ENCODE measurements at regions not wholly inside any gene's neighbourhood (a gene's known extent, or its start where the extent isn't known, plus 50 kb on each side); places are given as distances from the start of the nearest gene placed in this dataset.
"Not testable (repeated sequence)": the region's sequence is repeated elsewhere in the genome, so short reads cannot be mapped to it uniquely, and the experiment has no call there.

GRCh38 chrX:14351611-14352303 is 177.6 kb upstream of the GLRA2 start:
- DNase-seq = no peak

DNA sequence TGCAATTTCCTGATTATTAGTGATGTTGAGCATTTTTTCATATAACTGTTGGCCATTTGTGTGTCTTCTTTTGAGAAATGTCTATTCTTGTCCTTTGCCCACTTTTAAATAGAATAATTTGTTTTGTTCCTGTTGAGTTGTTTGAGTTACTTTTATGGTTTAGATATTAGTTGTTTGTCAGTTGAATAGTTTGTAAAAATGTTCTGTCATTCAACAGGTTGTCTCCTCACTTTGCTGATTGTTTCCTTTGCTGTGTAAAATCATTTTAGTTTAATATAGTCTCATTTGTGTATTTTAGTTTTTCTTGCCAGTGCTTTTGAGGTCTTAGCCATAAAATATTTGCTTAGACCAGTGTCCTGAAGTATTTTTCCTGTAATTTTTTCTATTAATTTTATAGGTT is 181.8 kb upstream of the GLRA2 start:
- DNase-seq = no peak

- no peak for DNase-seq
These were observed 185.0 kb upstream of the GLRA2 start for GRCh38 chrX:14344172-14344940.

DNA sequence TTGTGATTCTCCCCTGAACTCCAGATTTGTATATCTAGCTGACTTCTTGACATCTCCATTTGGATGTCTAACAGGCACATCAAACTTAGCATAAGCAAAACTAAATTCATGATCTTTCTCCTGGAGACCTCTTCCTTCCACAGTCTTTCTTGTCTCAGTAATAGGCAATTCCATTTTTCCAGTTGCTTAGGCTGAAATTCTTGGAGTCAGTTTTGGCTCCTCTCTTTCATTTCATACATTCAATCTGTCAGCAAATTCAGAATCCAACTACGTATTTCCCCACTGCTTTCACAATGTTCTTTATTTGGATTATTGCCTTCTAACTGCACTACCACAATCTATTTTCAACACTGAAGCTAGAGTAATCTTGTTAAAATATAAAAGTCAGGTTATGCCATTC is 219.9 kb upstream of the GLRA2 start:
- DNase-seq = no peak

- not testable (repeated sequence) for DNase-seq
These were observed 220.4 kb upstream of the GLRA2 start for GRCh38 chrX:14308976-14309375.

DNA sequence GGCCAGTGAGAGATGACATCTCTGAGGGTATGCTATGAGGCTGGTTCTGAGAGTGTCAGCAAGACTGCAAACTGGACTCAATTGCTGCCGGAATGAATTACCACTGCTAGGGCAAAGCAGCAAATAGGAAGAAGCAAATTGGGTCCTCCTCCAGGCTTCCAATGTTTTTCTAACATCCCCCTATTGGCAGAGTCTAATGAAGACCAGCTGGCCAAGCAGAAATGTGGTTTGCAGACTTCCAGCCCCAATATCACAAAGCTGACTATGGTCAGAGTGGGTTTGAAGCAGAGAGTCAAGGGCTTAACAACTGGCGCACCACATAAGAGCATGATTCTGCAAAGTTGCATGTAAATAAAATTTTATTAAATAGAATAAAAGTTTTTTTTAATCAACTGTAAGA is 225.4 kb upstream of the GLRA2 start:
- DNase-seq = no peak

- DNase-seq = not testable (repeated sequence)
These were observed 226.8 kb upstream of the GLRA2 start for GRCh38 chrX:14302561-14302960.

DNA sequence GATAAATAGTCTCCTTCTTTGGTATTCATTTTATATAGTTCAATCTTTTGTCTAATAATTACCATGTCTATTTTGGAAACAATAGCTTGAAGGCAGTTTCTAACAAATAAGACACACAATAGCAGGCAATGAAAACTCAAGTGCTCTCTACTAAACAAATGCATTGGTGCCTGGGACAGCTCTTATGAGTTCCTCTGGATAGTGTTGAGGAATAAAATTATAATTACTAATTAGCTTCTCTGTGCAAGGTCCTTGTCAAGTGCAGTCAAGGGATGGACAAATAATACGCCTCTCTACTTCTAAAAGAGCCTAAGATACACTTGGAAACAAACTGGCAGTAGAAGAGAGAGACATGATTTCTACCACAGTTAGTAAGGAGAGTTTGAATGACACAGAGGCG is 229.0 kb upstream of the GLRA2 start:
- no peak for DNase-seq

DNA sequence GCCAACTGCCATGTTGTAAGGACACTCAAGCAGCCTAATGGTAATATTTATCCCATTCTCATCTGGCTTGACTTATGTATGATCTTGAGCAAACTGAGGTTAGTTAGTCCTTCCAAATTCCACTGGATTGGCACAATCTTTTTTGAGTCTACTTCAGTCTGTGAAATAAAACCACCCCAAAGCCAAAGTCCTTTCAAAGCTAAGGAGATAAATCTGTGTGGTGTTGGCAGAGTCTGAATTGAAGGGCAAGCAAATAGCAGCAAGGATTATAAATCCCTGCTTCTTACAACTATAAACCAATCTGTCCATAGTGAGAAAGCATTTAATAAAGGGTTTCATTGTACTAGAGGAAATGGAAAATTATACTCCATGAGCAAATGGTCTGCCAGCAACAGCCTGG is 233.9 kb upstream of the GLRA2 start:
- DNase-seq = no peak

DNA sequence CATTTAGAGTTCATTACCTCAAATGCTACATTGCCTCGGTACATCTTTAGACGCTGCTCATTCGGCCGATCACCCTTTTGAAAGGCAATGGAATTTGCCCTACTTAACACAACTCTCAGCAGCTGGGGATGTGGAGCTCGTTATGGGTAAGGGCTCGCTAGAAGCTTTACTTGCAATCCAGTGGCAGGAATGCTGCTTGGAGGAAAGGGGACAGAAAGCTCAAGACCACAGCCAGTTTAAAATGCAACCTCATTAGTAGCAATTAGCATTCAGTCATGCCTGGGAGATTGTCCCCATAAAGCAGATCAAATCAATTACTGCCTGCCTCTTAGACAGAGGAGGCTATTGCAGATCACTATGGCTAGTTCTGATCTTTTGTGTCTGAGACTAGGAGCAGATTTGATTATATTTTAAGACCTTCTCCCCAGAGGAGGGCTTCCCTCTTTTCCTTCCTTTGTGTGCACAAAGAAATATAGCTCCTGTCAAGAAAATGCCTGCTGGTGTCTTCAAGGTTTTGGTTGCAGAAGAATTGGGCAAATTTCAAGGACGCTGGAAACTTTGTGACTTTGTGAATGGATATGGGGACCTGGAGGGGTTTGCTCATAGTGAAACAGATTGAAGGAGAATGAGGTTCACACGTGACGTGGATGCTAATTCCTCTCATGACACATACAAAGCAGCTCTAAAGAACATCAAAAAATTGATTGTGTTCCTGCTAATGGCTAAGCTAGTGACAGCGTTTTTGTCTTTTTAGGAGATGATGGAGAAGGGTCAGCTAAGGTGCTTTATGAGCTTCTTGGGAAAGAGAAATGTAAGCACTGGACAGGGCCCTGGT is 237.5 kb upstream of the GLRA2 start:
- DNase-seq = no peak

DNA sequence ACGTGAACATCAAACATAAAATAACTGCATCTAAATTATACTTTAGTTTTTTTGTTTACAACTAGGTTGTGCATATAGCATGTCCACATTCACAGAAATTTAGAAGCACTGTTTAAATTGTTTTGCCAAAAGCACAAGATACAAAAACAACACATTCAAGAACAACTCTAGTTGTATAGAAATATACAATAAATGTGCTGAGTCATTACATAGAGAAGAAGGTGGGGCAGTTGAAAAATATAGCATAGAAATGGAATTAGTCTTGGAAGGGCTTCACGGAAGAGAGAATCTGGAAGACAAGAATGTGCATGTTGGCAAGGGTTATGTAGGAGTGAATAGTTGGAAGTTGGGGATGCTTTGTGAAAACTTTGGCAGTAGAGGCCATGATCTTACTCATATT is 239.0 kb upstream of the GLRA2 start:
- no peak for DNase-seq

DNA sequence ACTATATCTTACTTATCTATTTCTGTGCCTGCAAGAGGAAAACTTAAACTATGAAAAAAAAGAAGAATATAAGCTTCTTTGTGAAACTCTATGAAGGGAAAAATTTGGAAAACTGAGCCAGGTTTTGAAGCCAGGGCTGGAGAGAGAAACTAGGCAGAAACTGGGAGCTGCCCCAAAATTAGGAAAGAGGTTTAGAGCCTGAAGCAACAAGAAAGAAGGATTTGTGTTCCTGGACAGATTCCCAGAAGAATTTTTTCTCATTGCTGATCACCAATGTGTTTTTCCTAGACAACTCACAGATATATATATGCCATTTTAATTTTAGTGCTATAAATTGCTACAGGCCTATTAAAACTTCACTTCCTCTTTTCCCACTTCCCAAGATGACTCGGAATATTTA is 245.0 kb upstream of the GEMIN8 start:
- DNase-seq = no peak

DNA sequence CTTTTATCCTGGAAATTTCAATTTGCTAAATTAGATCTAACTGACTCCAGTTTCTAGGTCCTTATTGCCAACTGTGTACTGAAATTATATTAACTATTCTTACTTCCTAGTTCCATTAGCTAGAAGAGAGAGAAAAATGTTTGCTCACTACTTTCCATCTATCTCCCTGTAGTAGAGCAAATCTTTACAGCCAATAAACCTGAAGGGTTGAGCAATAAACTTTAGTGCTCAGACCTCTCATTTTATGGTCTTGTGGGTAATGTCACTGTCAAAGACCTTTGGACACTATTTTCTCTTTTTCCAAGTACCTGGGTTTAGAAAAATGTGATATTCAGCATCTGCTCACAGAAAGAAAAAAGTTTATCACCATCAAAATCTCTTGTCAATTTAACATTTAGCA is 237.5 kb upstream of the GEMIN8 start:
- no peak for DNase-seq

DNA sequence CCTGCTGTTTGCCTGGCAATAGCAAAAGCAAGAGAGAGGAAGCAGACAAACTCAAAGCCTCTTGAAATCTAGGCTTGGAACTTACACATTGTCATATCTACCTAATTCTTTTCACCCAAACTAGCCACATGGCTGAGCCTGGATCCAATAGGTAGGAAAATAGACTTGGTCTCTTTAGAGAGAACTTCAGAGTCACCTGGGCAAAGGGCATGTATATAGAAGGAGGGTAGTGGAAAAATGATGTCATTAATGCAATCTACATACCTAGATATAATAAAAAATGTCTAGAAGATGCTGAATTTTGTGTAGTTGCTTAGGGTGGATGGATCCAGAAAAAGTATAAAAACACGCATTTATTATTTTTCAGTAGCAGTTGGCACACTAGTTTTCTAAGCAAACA is 237.0 kb upstream of the GEMIN8 start:
- DNase-seq = no peak

- no peak for DNase-seq
These were observed 214.1 kb upstream of the GEMIN8 start for GRCh38 chrX:14243823-14244222.

GRCh38 chrX:14235004-14235403 is 205.3 kb upstream of the GEMIN8 start:
- DNase-seq = no peak

- no peak for DNase-seq
These were observed 203.0 kb upstream of the GEMIN8 start for GRCh38 chrX:14232688-14233087.

DNA sequence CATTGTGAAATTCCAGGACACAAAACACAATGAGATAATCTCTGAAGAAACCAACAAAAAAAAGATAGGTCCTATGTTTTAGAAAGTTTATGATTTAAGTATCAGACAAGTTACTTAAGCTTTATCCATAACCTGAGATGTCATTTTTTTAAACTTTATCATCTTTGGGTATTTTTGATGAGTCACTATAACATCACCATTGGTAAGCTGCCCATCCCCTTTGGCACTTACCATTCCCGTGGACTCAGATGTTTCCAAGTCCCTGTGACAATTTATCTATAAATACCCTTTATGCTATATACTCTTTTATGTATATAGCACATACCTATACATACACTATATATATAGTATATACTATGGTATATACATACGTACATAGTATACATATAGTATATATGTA is 198.9 kb upstream of the GEMIN8 start:
- no peak for DNase-seq

DNA sequence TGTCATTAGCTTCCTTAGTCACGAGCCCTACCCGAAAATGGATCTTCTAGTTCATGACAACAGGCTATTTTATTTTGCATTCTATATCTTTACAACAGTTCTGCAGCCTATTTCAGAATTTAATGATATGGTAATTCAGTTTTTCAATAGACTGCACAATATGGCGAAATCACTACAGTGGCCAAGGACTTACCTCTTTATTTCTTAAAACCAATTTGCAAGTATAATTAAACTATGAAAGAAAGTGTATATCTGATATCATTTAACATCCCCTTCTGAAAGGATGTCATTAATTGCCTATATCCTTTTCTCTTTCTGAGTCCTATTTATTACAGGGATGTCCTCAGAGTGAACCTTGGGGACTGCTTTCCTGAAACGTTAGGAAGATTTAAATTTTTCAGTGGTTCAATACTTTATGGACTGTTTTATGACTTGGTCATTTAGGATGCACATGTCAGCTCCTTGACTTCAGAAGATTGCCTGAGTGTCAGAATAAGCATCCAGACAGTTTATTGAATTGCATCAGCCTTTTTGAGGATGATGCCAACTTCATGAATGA is 190.8 kb upstream of the GEMIN8 start:
- DNase-seq = no peak

DNA sequence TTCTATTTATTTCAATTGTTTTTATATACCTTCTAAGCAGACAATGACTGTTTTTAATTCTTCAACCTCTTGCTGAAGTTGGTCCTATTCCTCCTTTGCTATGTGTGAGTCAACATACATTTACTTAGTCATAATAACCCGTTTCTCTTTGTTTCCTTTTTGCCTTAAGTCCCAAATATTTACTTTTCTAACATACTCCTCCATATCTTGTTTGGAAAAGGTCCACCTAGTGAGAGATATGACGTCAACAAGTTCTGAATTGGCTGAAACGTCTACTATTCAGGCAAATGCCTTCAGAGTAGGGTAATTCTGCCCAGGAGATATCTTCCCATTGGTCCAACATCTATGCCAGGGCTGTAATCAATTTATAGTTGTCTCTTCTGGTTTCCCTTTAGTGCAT is 179.3 kb upstream of the GEMIN8 start:
- DNase-seq = no peak

DNA sequence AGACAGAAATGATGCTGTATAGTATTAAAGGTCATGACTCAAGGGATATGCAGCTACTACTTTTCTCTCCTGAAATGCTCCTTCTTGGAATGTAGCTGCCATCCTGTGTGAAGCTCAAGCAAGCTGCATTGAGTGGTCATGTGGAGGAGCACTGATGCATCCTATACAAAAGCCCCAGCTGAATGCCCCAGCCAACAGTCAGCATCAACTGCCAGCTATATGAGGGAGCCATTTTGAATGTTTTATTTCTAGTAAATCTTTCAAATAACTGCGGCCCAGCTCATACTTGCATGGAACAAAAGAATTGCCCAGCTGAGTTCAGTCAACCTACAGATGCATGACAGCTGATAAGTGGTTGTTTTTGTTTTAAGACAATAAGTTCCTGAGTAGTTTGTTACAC is 165.0 kb upstream of the GEMIN8 start:
- DNase-seq = no peak

GRCh38 chrX:14193547-14193946 is 163.9 kb upstream of the GEMIN8 start:
- DNase-seq = no peak

DNA sequence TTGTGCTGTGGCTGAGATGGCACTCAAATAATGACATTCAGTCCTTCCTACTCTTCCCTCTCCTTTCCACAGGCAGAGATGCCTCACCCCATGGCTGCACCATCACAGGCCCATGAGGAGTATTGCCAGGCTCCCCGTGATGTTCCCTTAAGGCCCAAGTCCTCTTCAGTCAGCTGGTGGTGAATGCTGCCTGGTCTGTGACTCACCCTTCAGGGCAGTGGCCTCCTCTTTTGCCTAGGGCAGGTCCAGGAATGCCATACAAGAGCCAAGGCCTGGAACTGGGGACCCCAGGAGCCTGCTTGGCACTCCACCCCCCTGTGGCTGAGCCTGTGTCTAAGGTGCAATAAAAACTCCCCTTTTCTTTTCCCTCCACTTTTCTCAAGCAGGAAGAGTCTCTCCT is 144.2 kb upstream of the GEMIN8 start:
- DNase-seq = no peak

- DNase-seq = no peak
These were observed 135.1 kb upstream of the GEMIN8 start for GRCh38 chrX:14164828-14165227.
